BLaER1 treated with 17β-estradiol and CSF1 and Interleukin-3, amounts not matched to agents 10 nM and 100 nM (cell line): ENCODE measurements at regions not wholly inside any gene's neighbourhood (a gene's known extent, or its start where the extent isn't known, plus 50 kb on each side); places are given as distances from the start of the nearest gene placed in this dataset.
A peak's percentile ranks its signal among the peaks of the same experiment; 100 is the strongest.

Experiments
- H3K27ac ChIP-seq, 11 experiments: shearing (Covaris generic); formaldehyde crosslinking; 2 replicates each; pipeline ENCODE4 v1.8.1; 2022
- H3K27me3 ChIP-seq, 11 experiments: shearing (Covaris generic); formaldehyde crosslinking; 2 replicates each; pipeline ENCODE4 v1.8.1; 2022
- H3K36me3 ChIP-seq, 11 experiments: shearing (Covaris generic); formaldehyde crosslinking; 2 replicates each; pipeline ENCODE4 v1.8.1; 2022
- H3K4me1 ChIP-seq, 10 experiments: shearing (Covaris generic); formaldehyde crosslinking; 2 replicates each; pipeline ENCODE4 v1.8.1; 2022
- H3K4me2 ChIP-seq, 11 experiments: shearing (Covaris generic); formaldehyde crosslinking; 2 replicates each; pipeline ENCODE4 v1.8.1; 2022
- H3K4me3 ChIP-seq, 10 experiments: shearing (Covaris generic); formaldehyde crosslinking; 2 replicates each; pipeline ENCODE4 v1.8.1; 2022
- H3K9ac ChIP-seq, 11 experiments: shearing (Covaris generic); formaldehyde crosslinking; 2 replicates each; pipeline ENCODE4 v1.8.1; 2022
- H3K9me3 ChIP-seq, 11 experiments: shearing (Covaris generic); formaldehyde crosslinking; replicated peaks in 1 of 11; 2 replicates each; pipeline ENCODE4 v1.8.1; 2022
- H4K20me1 ChIP-seq, 11 experiments: shearing (Covaris generic); formaldehyde crosslinking; 2 replicates each; pipeline ENCODE4 v1.8.1; 2022
- Cebpa-rat ChIP-seq, 11 experiments: shearing (Covaris generic); IDR thresholded peaks; 2 replicates each; pipeline ENCODE4 v1.8.1; 2022

- TF ChIP-seq Cebpa-rat (IDR thresholded peaks at IDR 0.05) = no peak
- Histone ChIP-seq H3K9me3 (peaks cover 0 to 3% (median 0%) of the 10 kb centered on the region in 11 experiments; a peak in 1 of 22 replicates), H3K4me3 (no peak overlapping the region), H3K27ac (no peak overlapping the region), H3K36me3 (no peaks in the 10 kb centered on the region), H3K27me3 (no peaks in the 10 kb centered on the region), H3K9ac (no peak overlapping the region), H3K4me1 (peaks cover 26 to 71% (median 61%) of the 10 kb centered on the region in 10 experiments), H4K20me1 (no peaks in the 10 kb centered on the region), H3K4me2 (peak overlapping the region in 5 of 11 experiments; percentile 22 to 96 (median 86); a peak in 8 of 22 replicates)
These were observed 115.8 kb downstream of the CCNA1 start for GRCh38 chr13:36548129-36548528.

- H3K4me2 ChIP-seq = peak overlapping the region in 10 of 11 experiments; percentile 43 to 96 (median 84); a peak in 19 of 22 replicates
- TF ChIP-seq Cebpa-rat (IDR thresholded peaks at IDR 0.05) = no peak
These were observed 116.9 kb downstream of the CCNA1 start for GRCh38 chr13:36549126-36549702.

DNA sequence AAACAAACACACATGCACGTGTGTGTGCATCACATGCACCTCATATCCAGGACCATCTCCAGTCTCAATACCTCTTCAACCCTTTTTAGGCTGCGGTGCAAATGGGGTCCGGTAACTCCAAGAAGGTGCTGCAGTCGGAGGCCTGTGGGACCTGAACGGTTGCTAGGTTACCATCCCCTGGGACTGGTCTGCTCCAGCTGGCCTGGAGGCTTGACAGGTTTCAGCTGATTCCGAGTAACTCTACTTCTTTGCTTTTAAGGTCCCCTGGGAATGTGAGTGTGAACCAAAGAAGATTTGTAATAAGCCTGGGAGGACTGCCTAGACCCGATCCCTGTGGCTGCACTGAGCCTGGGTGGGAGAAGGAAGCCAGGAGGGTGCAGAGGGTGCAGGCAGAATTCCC is 117.5 kb downstream of the CCNA1 start:
- H3K4me3 ChIP-seq = no peak overlapping the region
- H3K9me3 ChIP-seq = peaks cover 0 to 5% (median 0%) of the 10 kb centered on the region in 11 experiments; a peak in 1 of 22 replicates
- TF ChIP-seq Cebpa-rat (IDR thresholded peaks at IDR 0.05) = no peak
- H3K9ac ChIP-seq = peak overlapping the region in 3 of 11 experiments; percentile 12 to 30 (median 28); a peak in 2 of 22 replicates
- peak overlapping the region; percentile 31 to 96 (median 83); a peak in 21 of 22 replicates for H3K4me2 ChIP-seq
- H3K4me1 ChIP-seq = peaks cover 26 to 76% (median 64%) of the 10 kb centered on the region in 10 experiments
- H3K27me3 ChIP-seq = no peaks in the 10 kb centered on the region
- H3K27ac ChIP-seq = peak overlapping the region in 6 of 11 experiments; percentile 27 to 80 (median 46); a peak in 8 of 22 replicates
- H3K36me3 ChIP-seq = no peaks in the 10 kb centered on the region
- no peaks in the 10 kb centered on the region for H4K20me1 ChIP-seq

More at GRCh38 chr13:36549126-36549702, 116.9 kb downstream of the CCNA1 start:
- Histone ChIP-seq H3K4me1 (peaks cover 26 to 71% (median 63%) of the 10 kb centered on the region in 10 experiments), H3K27me3 (no peaks in the 10 kb centered on the region), H3K27ac (peak overlapping the region in 4 of 11 experiments; percentile 5 to 78 (median 24); a peak in 4 of 22 replicates), H4K20me1 (no peaks in the 10 kb centered on the region), H3K36me3 (no peaks in the 10 kb centered on the region), H3K9me3 (peaks cover 0 to 3% (median 0%) of the 10 kb centered on the region in 11 experiments; a peak in 1 of 22 replicates), H3K4me3 (no peak overlapping the region), H3K9ac (no peak overlapping the region)

- Histone ChIP-seq H4K20me1 (no peaks in the 10 kb centered on the region), H3K4me3 (no peak overlapping the region), H3K4me2 (peak overlapping the region; percentile 31 to 96 (median 83); a peak in 21 of 22 replicates), H3K9me3 (peaks cover 0 to 5% (median 0%) of the 10 kb centered on the region in 11 experiments; a peak in 1 of 22 replicates), H3K27me3 (no peaks in the 10 kb centered on the region), H3K4me1 (peaks cover 26 to 80% (median 68%) of the 10 kb centered on the region in 10 experiments), H3K36me3 (no peaks in the 10 kb centered on the region), H3K9ac (peak overlapping the region in 3 of 11 experiments; percentile 12 to 30 (median 28); a peak in 1 of 22 replicates), H3K27ac (peak overlapping the region in 6 of 11 experiments; percentile 27 to 80 (median 46); a peak in 8 of 22 replicates)
- no peak for TF ChIP-seq Cebpa-rat (IDR thresholded peaks at IDR 0.05)
These were observed 117.9 kb downstream of the CCNA1 start for GRCh38 chr13:36550177-36550576.

- no peak for TF ChIP-seq Cebpa-rat (IDR thresholded peaks at IDR 0.05)
- H3K4me2 ChIP-seq = peak overlapping the region; percentile 22 to 96 (median 83); a peak in 21 of 22 replicates
These were observed 119.2 kb downstream of the CCNA1 start for GRCh38 chr13:36551445-36551844.

GRCh38 chr13:36552334-36552733 is 120.0 kb downstream of the CCNA1 start:
- Histone ChIP-seq H4K20me1 (no peaks in the 10 kb centered on the region), H3K4me3 (peak overlapping the region in 3 of 10 experiments; percentile 8 to 32 (median 19); a peak in 3 of 20 replicates), H3K4me1 (peaks cover 26 to 86% (median 71%) of the 10 kb centered on the region in 10 experiments), H3K4me2 (peak overlapping the region; percentile 22 to 96 (median 83); a peak in 21 of 22 replicates), H3K36me3 (no peaks in the 10 kb centered on the region), H3K27me3 (no peaks in the 10 kb centered on the region), H3K27ac (peak overlapping the region in 8 of 11 experiments; percentile 48 to 80 (median 70); a peak in 15 of 22 replicates), H3K9me3 (peaks cover 0 to 5% (median 0%) of the 10 kb centered on the region in 11 experiments; a peak in 2 of 22 replicates), H3K9ac (peak overlapping the region in 6 of 11 experiments; percentile 13 to 65 (median 56); a peak in 11 of 22 replicates)
- no peak for TF ChIP-seq Cebpa-rat (IDR thresholded peaks at IDR 0.05)

More at GRCh38 chr13:36551445-36551844, 119.2 kb downstream of the CCNA1 start:
- H3K36me3 ChIP-seq = no peaks in the 10 kb centered on the region
- H3K27me3 ChIP-seq = no peaks in the 10 kb centered on the region
- peak overlapping the region in 7 of 11 experiments; percentile 56 to 80 (median 70); a peak in 14 of 22 replicates for H3K27ac ChIP-seq
- H3K9me3 ChIP-seq = 0 out of 22 replicates have a peak, but pooled peaks cover 0 to 5% (median 0%) of the 10 kb centered on the region in 11 experiments
- H3K4me3 ChIP-seq = peak overlapping the region in 2 of 10 experiments; percentile 6 to 19; a peak in 2 of 20 replicates
- H4K20me1 ChIP-seq = no peaks in the 10 kb centered on the region
- H3K4me1 ChIP-seq = peaks cover 26 to 88% (median 71%) of the 10 kb centered on the region in 10 experiments
- H3K9ac ChIP-seq = peak overlapping the region in 6 of 11 experiments; percentile 13 to 65 (median 56); a peak in 6 of 22 replicates

GRCh38 chr13:36553491-36553890 is 120.3 kb upstream of the SERTM1 start:
- H3K4me1 ChIP-seq = peaks cover 26 to 75% (median 68%) of the 10 kb centered on the region in 10 experiments
- H3K4me3 ChIP-seq = no peak overlapping the region
- H3K9ac ChIP-seq = peak overlapping the region in 2 of 11 experiments; percentile 56 to 63; a peak in 2 of 22 replicates
- peak overlapping the region in 6 of 11 experiments; percentile 59 to 80 (median 72); a peak in 13 of 22 replicates for H3K27ac ChIP-seq
- H3K4me2 ChIP-seq = peak overlapping the region; percentile 14 to 96 (median 83); a peak in 19 of 22 replicates
- peaks cover 0 to 10% (median 0%) of the 10 kb centered on the region in 11 experiments; a peak in 4 of 22 replicates for H3K9me3 ChIP-seq
- H3K36me3 ChIP-seq = no peaks in the 10 kb centered on the region
- no peaks in the 10 kb centered on the region for H3K27me3 ChIP-seq
- peak in 1 of 11 experiments; percentile 14; a peak in 1 of 22 replicates for TF ChIP-seq Cebpa-rat (IDR thresholded peaks at IDR 0.05)
- H4K20me1 ChIP-seq = no peaks in the 10 kb centered on the region

- no peak for TF ChIP-seq Cebpa-rat (IDR thresholded peaks at IDR 0.05)
- peak overlapping the region in 9 of 11 experiments; percentile 4 to 96 (median 53); a peak in 14 of 22 replicates for H3K4me2 ChIP-seq
- no peak overlapping the region for H3K4me3 ChIP-seq
- H4K20me1 ChIP-seq = no peaks in the 10 kb centered on the region
- H3K36me3 ChIP-seq = no peaks in the 10 kb centered on the region
- H3K4me1 ChIP-seq = peaks cover 13 to 64% (median 57%) of the 10 kb centered on the region in 10 experiments
- peaks cover 0 to 11% (median 0%) of the 10 kb centered on the region in 11 experiments; a peak in 4 of 22 replicates for H3K9me3 ChIP-seq
- no peak overlapping the region for H3K9ac ChIP-seq
- peak overlapping the region in 4 of 11 experiments; percentile 3 to 37 (median 8); a peak in 1 of 22 replicates for H3K27ac ChIP-seq
- no peaks in the 10 kb centered on the region for H3K27me3 ChIP-seq
These were observed 118.5 kb upstream of the SERTM1 start for GRCh38 chr13:36555151-36555986.
